ENCODE measurements at regions not wholly inside any gene's neighbourhood (a gene's known extent, or its start where the extent isn't known, plus 50 kb on each side); places are given as distances from the start of the nearest gene placed in this dataset.

DNA sequence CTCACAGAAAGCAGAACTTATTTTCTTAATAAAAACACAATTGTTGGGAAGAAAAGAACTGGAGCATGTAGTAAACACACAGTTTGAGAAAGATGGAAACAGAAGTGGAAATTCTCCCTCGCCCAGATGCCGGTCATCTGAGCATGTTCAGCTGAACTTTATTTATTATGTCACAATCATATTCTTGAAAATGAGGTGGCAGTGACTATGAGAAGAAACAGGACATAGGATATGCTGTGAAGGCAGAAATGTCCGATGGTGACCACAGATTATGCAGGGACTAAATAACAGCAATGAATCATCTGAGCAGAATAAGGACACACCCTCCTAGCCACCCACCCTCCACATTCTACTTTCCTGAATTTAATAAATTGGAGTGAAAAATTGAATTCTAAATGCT lies 425.3 kb upstream of the NOX3 start:
- TF ChIP-seq, protein P1, sequence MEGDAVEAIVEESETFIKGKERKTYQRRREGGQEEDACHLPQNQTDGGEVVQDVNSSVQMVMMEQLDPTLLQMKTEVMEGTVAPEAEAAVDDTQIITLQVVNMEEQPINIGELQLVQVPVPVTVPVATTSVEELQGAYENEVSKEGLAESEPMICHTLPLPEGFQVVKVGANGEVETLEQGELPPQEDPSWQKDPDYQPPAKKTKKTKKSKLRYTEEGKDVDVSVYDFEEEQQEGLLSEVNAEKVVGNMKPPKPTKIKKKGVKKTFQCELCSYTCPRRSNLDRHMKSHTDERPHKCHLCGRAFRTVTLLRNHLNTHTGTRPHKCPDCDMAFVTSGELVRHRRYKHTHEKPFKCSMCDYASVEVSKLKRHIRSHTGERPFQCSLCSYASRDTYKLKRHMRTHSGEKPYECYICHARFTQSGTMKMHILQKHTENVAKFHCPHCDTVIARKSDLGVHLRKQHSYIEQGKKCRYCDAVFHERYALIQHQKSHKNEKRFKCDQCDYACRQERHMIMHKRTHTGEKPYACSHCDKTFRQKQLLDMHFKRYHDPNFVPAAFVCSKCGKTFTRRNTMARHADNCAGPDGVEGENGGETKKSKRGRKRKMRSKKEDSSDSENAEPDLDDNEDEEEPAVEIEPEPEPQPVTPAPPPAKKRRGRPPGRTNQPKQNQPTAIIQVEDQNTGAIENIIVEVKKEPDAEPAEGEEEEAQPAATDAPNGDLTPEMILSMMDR (conservative IDR thresholded peaks at IDR 0.05; ENCODE audit: low read depth in 2 of 2), result no peak
- no peak for TF ChIP-seq EZH2phosphoT487 (IDR thresholded peaks at IDR 0.05; ENCODE audit: unreplicated experiment)

Data from GM23338 (cell line).